Gastroesophageal sphincter (tissue), 3 donors: ENCODE measurements at regions not wholly inside any gene's neighbourhood (a gene's known extent, or its start where the extent isn't known, plus 50 kb on each side); places are given as distances from the start of the nearest gene placed in this dataset.
"Not testable (repeated sequence)": the region's sequence is repeated elsewhere in the genome, so short reads cannot be mapped to it uniquely, and the experiment has no call there.

Experiments used
- CTCF ChIP-seq, 4 experiments: fragments of 200-600 bp in 2 of 4; fragments of 450-650 bp in 2 of 4; sonication (generic) in 1 of 4; IDR thresholded peaks; one replicate each; pipeline ENCODE4 v1.5.1; 2017 to 2019; ENCODE audit warnings: antibody characterized with exemption in 4 of 4, mild to moderate bottlenecking in 2 of 4, moderate library complexity in 2 of 4
- POLR2A ChIP-seq, 2 donors: fragments of 450-650 bp; IDR thresholded peaks; one replicate each; pipeline ENCODE4 v1.6.1; 2017; ENCODE audit warnings: antibody characterized with exemption in 2 of 2, mild to moderate bottlenecking in 2 of 2, moderate library complexity in 1 of 2
- POLR2AphosphoS5 ChIP-seq: sonication (generic); formaldehyde crosslinking; IDR thresholded peaks from one replicate; pipeline ENCODE4 v1.6.1; 2017; ENCODE audit warnings: antibody characterized with exemption

GRCh38 chr7:142520455-142520854, 228.8 kb upstream of the PRSS1 start:
- TF ChIP-seq CTCF (IDR thresholded peaks at IDR 0.05); POLR2A (IDR thresholded peaks at IDR 0.05); POLR2AphosphoS5: not testable (repeated sequence)
